Liver (tissue), 8 donors: ENCODE measurements at regions not wholly inside any gene's neighbourhood (a gene's known extent, or its start where the extent isn't known, plus 50 kb on each side); places are given as distances from the start of the nearest gene placed in this dataset.

Experiments used
- DNase-seq: peaks from one replicate; pipeline ENCODE4 v3.0.0-alpha.2; 2017; ENCODE audit warnings: low spot score
- H3K27ac ChIP-seq, 2 donors: one replicate each; pipeline ENCODE4 v1.7.0; 2013; ENCODE audit warnings: inconsistent platforms in 2 of 2, low read length in 2 of 2, control low read depth in 1 of 2, low read depth in 1 of 2, mild to moderate bottlenecking in 1 of 2
- H3K27me3 ChIP-seq, 4 donors: one replicate each; pipeline versions ENCODE4 v1.6.1 to v1.7.0; 2013; ENCODE audit warnings: low read length in 3 of 4, inconsistent platforms in 1 of 4, mild to moderate bottlenecking in 1 of 4, moderate library complexity in 1 of 4; ENCODE audit not compliant: control insufficient read depth in 4 of 4, insufficient read depth in 4 of 4
- H3K36me3 ChIP-seq, 4 donors: one replicate each; pipeline versions ENCODE4 v1.6.1 to v1.7.0; 2013; ENCODE audit warnings: low read length in 3 of 4, mild to moderate bottlenecking in 3 of 4, low read depth in 1 of 4, moderate library complexity in 1 of 4; ENCODE audit not compliant: control insufficient read depth in 4 of 4, insufficient read depth in 3 of 4
- H3K4me1 ChIP-seq, 4 donors: one replicate each; pipeline versions ENCODE4 v1.6.1 to v1.7.0; 2013; ENCODE audit warnings: low read length in 3 of 4, mild to moderate bottlenecking in 3 of 4, moderate library complexity in 1 of 4; ENCODE audit not compliant: control insufficient read depth in 4 of 4, insufficient read depth in 4 of 4
- H3K4me3 ChIP-seq, 3 donors: one replicate each; pipeline versions ENCODE4 v1.6.1 to v1.7.0; 2013; ENCODE audit warnings: low read length in 3 of 3, control low read depth in 1 of 3, low read depth in 1 of 3, mild to moderate bottlenecking in 1 of 3
- H3K9ac ChIP-seq, 2 donors: one replicate each; pipeline ENCODE4 v1.7.0; 2013; ENCODE audit warnings: low read length in 2 of 2, mild to moderate bottlenecking in 2 of 2, moderate library complexity in 2 of 2, control low read depth in 1 of 2, low read depth in 1 of 2
- H3K9me3 ChIP-seq, 4 donors: one replicate each; pipeline versions ENCODE4 v1.6.1 to v1.7.0; 2013; ENCODE audit warnings: low read length in 3 of 4; ENCODE audit not compliant: control insufficient read depth in 4 of 4
- EGR1 ChIP-seq, 2 donors: IDR thresholded peaks; 2 replicates each; pipeline ENCODE4 v1.6.1; 2016 to 2018; ENCODE audit warnings: antibody characterized with exemption in 2 of 2, low read depth in 2 of 2
- FOXA1 ChIP-seq: IDR thresholded peaks from 2 replicates; pipeline ENCODE4 v1.6.1; 2016; ENCODE audit warnings: antibody characterized with exemption
- FOXA2 ChIP-seq: IDR thresholded peaks from 2 replicates; pipeline ENCODE4 v1.6.1; 2016; ENCODE audit warnings: antibody characterized with exemption
- GABPA ChIP-seq, 2 donors: IDR thresholded peaks in 1 of 2; conservative IDR thresholded peaks in 1 of 2; 2 replicates each; pipeline ENCODE4 v1.6.1; 2016; ENCODE audit warnings: antibody characterized with exemption in 2 of 2, mild to moderate bottlenecking in 1 of 2, moderate library complexity in 1 of 2
- HNF4A ChIP-seq, 2 donors: conservative IDR thresholded peaks; 2 replicates each; pipeline ENCODE4 v1.6.1; 2016; ENCODE audit warnings: antibody characterized with exemption in 2 of 2, mild to moderate bottlenecking in 2 of 2
- HNF4G ChIP-seq: IDR thresholded peaks from 2 replicates; pipeline ENCODE4 v1.6.1; 2016; ENCODE audit warnings: antibody characterized with exemption
- JUND ChIP-seq, 2 donors: IDR thresholded peaks; 2 replicates each; pipeline ENCODE4 v1.6.1; 2016; ENCODE audit warnings: antibody characterized with exemption in 2 of 2
- NR2F2 ChIP-seq: IDR thresholded peaks from 2 replicates; pipeline ENCODE4 v1.6.1; 2016; ENCODE audit warnings: antibody characterized with exemption
- RAD21 ChIP-seq, 2 donors: IDR thresholded peaks; 2 replicates each; pipeline ENCODE4 v1.6.1; 2016; ENCODE audit warnings: antibody characterized with exemption in 2 of 2, mild to moderate bottlenecking in 2 of 2
- RXRA ChIP-seq, 2 donors: IDR thresholded peaks; 2 replicates each; pipeline ENCODE4 v1.6.1; 2017 to 2018; ENCODE audit warnings: antibody characterized with exemption in 2 of 2, mild to moderate bottlenecking in 1 of 2
- SP1 ChIP-seq: IDR thresholded peaks from 2 replicates; pipeline ENCODE4 v1.6.1; 2018; ENCODE audit warnings: antibody characterized with exemption, mild to moderate bottlenecking
- TAF1 ChIP-seq: conservative IDR thresholded peaks from 2 replicates; pipeline ENCODE4 v1.6.1; 2016; ENCODE audit warnings: antibody characterized with exemption, mild to moderate bottlenecking
- YY1 ChIP-seq: IDR thresholded peaks from 2 replicates; pipeline ENCODE4 v1.6.1; 2016; ENCODE audit warnings: antibody characterized with exemption, mild to moderate bottlenecking
- WGBS: extraction: QIAGEN DNeasy Blood & Tissue Kit; methylation state at CpG from one replicate; pipeline ENCODE4 v1.1.7; 2013; 5-methylcytosine and 5-hydroxymethylcytosine counted together
- TF ChIP-seq, protein P1 (sequence below): IDR thresholded peaks from 2 replicates; pipeline ENCODE4 v1.6.1; 2016; ENCODE audit warnings: antibody characterized with exemption
- TF ChIP-seq, protein P2 (sequence below): IDR thresholded peaks from 2 replicates; pipeline ENCODE4 v1.6.1; 2016; ENCODE audit warnings: antibody characterized with exemption
- TF ChIP-seq, protein P3 (sequence below): fragments of 150-350 bp; IDR thresholded peaks from 2 replicates; pipeline ENCODE4 v1.5.1; 2017; ENCODE audit warnings: improper control_type of control experiment, low read depth, low read length; ENCODE audit not compliant: missing input control
- TF ChIP-seq, protein P4 (sequence below): IDR thresholded peaks from 2 replicates; pipeline ENCODE4 v1.6.1; 2016; ENCODE audit warnings: antibody characterized with exemption, mild to moderate bottlenecking
- TF ChIP-seq, protein P5 (sequence below): IDR thresholded peaks from 2 replicates; pipeline ENCODE4 v1.6.1; 2016; ENCODE audit warnings: antibody characterized with exemption
- donor health status: healthy.
- donor health status: healthy.
- donor health status: healthy.
- donor health status: healthy.
- donor health status: healthy.

DNA sequence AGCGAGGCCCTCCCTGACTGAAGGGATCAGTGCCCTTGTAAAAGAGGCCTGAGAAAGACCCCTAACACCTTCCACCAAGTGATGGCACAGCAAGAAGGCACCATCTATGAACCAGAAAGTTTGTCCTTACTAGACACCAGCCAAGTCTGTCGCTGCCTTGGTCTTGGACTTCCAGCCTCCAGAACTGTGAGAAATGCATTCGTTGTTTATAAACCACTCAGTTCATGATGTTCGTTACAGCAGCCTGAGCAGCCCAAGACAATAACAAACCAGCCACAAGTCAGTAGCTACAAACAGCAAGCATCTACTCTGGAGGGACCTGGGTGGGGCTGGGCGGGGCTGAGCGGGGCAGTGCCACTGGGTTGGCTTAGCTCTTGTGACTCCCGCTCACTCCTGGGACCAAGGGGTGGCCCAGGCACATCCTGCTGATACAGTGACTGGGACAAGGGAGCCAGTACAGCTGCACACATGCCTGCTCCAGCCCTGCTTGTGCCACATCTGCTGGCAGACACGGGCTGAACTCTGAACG, 234.9 kb downstream of the IRF8 start (continued):
- TF ChIP-seq, protein P1, sequence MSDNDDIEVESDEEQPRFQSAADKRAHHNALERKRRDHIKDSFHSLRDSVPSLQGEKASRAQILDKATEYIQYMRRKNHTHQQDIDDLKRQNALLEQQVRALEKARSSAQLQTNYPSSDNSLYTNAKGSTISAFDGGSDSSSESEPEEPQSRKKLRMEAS = no peak
- TF ChIP-seq SP1 (no peak), NR2F2 (no peak), TAF1 (no peak), RXRA (IDR thresholded peaks at IDR 0.05) (no peak), GABPA (IDR thresholded peaks at IDR 0.05 in 1 of 2, conservative IDR thresholded peaks at IDR 0.05 in 1 of 2) (no peak), FOXA1 (no peak), EGR1 (IDR thresholded peaks at IDR 0.05; ENCODE audit: low read depth in 2 of 2) (no peak)
- TF ChIP-seq, protein P2, sequence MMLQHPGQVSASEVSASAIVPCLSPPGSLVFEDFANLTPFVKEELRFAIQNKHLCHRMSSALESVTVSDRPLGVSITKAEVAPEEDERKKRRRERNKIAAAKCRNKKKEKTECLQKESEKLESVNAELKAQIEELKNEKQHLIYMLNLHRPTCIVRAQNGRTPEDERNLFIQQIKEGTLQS = no peak
- TF ChIP-seq, protein P3, sequence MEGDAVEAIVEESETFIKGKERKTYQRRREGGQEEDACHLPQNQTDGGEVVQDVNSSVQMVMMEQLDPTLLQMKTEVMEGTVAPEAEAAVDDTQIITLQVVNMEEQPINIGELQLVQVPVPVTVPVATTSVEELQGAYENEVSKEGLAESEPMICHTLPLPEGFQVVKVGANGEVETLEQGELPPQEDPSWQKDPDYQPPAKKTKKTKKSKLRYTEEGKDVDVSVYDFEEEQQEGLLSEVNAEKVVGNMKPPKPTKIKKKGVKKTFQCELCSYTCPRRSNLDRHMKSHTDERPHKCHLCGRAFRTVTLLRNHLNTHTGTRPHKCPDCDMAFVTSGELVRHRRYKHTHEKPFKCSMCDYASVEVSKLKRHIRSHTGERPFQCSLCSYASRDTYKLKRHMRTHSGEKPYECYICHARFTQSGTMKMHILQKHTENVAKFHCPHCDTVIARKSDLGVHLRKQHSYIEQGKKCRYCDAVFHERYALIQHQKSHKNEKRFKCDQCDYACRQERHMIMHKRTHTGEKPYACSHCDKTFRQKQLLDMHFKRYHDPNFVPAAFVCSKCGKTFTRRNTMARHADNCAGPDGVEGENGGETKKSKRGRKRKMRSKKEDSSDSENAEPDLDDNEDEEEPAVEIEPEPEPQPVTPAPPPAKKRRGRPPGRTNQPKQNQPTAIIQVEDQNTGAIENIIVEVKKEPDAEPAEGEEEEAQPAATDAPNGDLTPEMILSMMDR = no peak

DNA sequence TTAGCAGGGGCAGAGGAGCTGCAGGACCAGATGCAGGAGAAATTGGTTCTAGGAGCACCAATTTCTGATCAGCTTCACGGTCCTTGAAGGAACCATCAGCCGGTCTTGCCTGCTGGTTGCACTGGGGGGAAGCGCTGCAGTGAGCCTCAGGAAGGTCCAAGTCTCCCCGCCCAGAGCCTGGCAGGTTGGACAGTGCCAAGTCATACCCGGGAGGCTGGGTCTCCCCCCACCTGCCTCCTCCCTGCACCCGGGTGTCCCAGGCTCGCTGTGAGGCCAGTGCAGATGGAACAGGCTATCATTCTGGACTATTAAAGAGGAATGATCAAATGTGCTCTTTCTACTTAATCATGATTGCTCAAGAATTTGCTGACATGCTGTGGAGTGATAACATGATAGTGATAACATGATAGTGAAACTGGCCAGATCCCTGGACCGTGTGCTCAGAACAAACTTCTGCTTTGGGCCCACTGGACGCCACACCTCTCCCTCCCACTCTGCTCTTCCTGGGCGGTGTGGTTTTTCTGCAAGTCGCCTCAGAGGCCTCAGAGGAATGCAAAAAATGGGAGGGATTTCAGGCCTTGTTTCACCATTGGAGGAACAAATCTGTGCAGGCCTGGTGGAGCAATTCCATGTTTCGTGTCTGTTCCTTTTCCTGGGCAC, 236.0 kb downstream of the IRF8 start:
- no peak overlapping the region for H3K9ac ChIP-seq
- no peak for DNase-seq
- TF ChIP-seq HNF4G = no peak
- TF ChIP-seq EGR1 (IDR thresholded peaks at IDR 0.05; ENCODE audit: low read depth in 2 of 2) = no peak
- no peak for TF ChIP-seq JUND (IDR thresholded peaks at IDR 0.05)
- no peak for TF ChIP-seq NR2F2
- TF ChIP-seq, protein P4, sequence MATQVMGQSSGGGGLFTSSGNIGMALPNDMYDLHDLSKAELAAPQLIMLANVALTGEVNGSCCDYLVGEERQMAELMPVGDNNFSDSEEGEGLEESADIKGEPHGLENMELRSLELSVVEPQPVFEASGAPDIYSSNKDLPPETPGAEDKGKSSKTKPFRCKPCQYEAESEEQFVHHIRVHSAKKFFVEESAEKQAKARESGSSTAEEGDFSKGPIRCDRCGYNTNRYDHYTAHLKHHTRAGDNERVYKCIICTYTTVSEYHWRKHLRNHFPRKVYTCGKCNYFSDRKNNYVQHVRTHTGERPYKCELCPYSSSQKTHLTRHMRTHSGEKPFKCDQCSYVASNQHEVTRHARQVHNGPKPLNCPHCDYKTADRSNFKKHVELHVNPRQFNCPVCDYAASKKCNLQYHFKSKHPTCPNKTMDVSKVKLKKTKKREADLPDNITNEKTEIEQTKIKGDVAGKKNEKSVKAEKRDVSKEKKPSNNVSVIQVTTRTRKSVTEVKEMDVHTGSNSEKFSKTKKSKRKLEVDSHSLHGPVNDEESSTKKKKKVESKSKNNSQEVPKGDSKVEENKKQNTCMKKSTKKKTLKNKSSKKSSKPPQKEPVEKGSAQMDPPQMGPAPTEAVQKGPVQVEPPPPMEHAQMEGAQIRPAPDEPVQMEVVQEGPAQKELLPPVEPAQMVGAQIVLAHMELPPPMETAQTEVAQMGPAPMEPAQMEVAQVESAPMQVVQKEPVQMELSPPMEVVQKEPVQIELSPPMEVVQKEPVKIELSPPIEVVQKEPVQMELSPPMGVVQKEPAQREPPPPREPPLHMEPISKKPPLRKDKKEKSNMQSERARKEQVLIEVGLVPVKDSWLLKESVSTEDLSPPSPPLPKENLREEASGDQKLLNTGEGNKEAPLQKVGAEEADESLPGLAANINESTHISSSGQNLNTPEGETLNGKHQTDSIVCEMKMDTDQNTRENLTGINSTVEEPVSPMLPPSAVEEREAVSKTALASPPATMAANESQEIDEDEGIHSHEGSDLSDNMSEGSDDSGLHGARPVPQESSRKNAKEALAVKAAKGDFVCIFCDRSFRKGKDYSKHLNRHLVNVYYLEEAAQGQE = no peak
- no peak for TF ChIP-seq RAD21 (IDR thresholded peaks at IDR 0.05)
- TF ChIP-seq YY1 = no peak
- TF ChIP-seq FOXA2 = no peak
- no peak for TF ChIP-seq HNF4A (conservative IDR thresholded peaks at IDR 0.05)
- no peak for TF ChIP-seq SP1
- TF ChIP-seq GABPA (IDR thresholded peaks at IDR 0.05 in 1 of 2, conservative IDR thresholded peaks at IDR 0.05 in 1 of 2) = no peak
- no peak for TF ChIP-seq TAF1
- TF ChIP-seq, protein P3 = no peak
- TF ChIP-seq, protein P2 = no peak
- TF ChIP-seq, protein P1 = no peak
- TF ChIP-seq, protein P5, sequence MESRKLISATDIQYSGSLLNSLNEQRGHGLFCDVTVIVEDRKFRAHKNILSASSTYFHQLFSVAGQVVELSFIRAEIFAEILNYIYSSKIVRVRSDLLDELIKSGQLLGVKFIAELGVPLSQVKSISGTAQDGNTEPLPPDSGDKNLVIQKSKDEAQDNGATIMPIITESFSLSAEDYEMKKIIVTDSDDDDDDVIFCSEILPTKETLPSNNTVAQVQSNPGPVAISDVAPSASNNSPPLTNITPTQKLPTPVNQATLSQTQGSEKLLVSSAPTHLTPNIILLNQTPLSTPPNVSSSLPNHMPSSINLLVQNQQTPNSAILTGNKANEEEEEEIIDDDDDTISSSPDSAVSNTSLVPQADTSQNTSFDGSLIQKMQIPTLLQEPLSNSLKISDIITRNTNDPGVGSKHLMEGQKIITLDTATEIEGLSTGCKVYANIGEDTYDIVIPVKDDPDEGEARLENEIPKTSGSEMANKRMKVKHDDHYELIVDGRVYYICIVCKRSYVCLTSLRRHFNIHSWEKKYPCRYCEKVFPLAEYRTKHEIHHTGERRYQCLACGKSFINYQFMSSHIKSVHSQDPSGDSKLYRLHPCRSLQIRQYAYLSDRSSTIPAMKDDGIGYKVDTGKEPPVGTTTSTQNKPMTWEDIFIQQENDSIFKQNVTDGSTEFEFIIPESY = no peak
- TF ChIP-seq RXRA (IDR thresholded peaks at IDR 0.05) = no peak
- H3K36me3 ChIP-seq = no peaks in the 10 kb centered on the region
- 84% methylated on average over 12 of the region's 12 CpGs for WGBS
- no peaks in the 10 kb centered on the region for H3K4me1 ChIP-seq
- H3K27me3 ChIP-seq = peaks cover 0 to 6% (median 0%) of the 10 kb centered on the region in 4 donors
- peaks cover 0 to 2% (median 0%) of the 10 kb centered on the region in 4 donors for H3K9me3 ChIP-seq
- H3K27ac ChIP-seq = no peak overlapping the region
- no peak overlapping the region for H3K4me3 ChIP-seq
